ENCODE measurements at regions not wholly inside any gene's neighbourhood (a gene's known extent, or its start where the extent isn't known, plus 50 kb on each side); places are given as distances from the start of the nearest gene placed in this dataset.

GRCh38 chr1:115527746-115528145 lies 114.0 kb upstream of the VANGL1 start:
- H3K36me3 ChIP-seq (replicated peaks in 1 of 2; ENCODE audit: control insufficient read depth in 1 of 2, insufficient read depth in 2 of 2, low read length in 2 of 2) = no peaks in the 10 kb centered on the region
- no peaks in the 10 kb centered on the region for H3K27me3 ChIP-seq (ENCODE audit: control insufficient read depth in 1 of 2, insufficient read depth in 2 of 2, low read length in 2 of 2)
- WGBS (ENCODE audit: low lambda C conversion rate) = 37% methylated on average over 5 of the region's 5 CpGs
- H3K9ac ChIP-seq (ENCODE audit: insufficient read depth, low read depth, low read length) = no peak overlapping the region
- H3K4me2 ChIP-seq (ENCODE audit: low read depth, low read length) = no peak overlapping the region
- BruUV-seq (replicated peaks) = no TSS peak
- H3K27ac ChIP-seq (ENCODE audit: extremely low read length, insufficient read depth, low read length) = no peak overlapping the region
- H3K79me2 ChIP-seq (ENCODE audit: insufficient read depth, low read length) = no peaks in the 10 kb centered on the region
- intact Hi-C loops (cut with micrococcal nuclease; ENCODE audit: unreplicated experiment) (no loop called here), in situ Hi-C loops (cut with HindIII; ENCODE audit: extremely low pct_ligation_motif_present, low pct_unique_long_range_greater_than_20kb) (no loop called here)
- H2AFZ ChIP-seq (ENCODE audit: low read length) = no peak overlapping the region
- CTCF ChIA-PET (ENCODE audit: low intra/inter-chr PET ratio, low total read pairs) = no interaction called here
- H3K4me3 ChIP-seq (replicated peaks in 1 of 3; ENCODE audit: insufficient read depth in 1 of 3, low read depth in 2 of 3, low read length in 3 of 3) = no peak overlapping the region
- TF ChIP-seq BORCS8-MEF2B (CRISPR knock-in tag; IDR thresholded peaks at IDR 0.05) (no peak), ZSCAN9 (CRISPR knock-in tag; IDR thresholded peaks at IDR 0.05; ENCODE audit: borderline replicate concordance) (no peak), BCL3 (CRISPR knock-in tag; IDR thresholded peaks at IDR 0.05) (no peak), HMGXB4 (CRISPR knock-in tag; IDR thresholded peaks at IDR 0.05; ENCODE audit: borderline replicate concordance in 1 of 2, low read depth in 1 of 2) (no peak), SIN3B (IDR thresholded peaks at IDR 0.05; ENCODE audit: low read length) (no peak), ZNF891 (CRISPR knock-in tag; IDR thresholded peaks at IDR 0.05) (no peak), ZSCAN20 (CRISPR knock-in tag; IDR thresholded peaks at IDR 0.05; ENCODE audit: borderline replicate concordance) (no peak), PRDM10 (CRISPR knock-in tag; IDR thresholded peaks at IDR 0.05; ENCODE audit: low read depth) (no peak), SRF (IDR thresholded peaks at IDR 0.05; ENCODE audit: low read depth, low read length) (no peak), HDAC2 (CRISPR knock-in tag; IDR thresholded peaks at IDR 0.05) (no peak), ZNF101 (CRISPR knock-in tag; IDR thresholded peaks at IDR 0.05; ENCODE audit: borderline replicate concordance, low read depth) (no peak), NFYB (CRISPR knock-in tag; IDR thresholded peaks at IDR 0.05) (no peak), ZNF382 (CRISPR knock-in tag; IDR thresholded peaks at IDR 0.05; ENCODE audit: borderline replicate concordance) (no peak)
- POLR2A ChIA-PET = no interaction called here
- ATAC-seq = no peak
- DNase-seq (ENCODE audit: low spot score) = no peak
- H3K9me3 ChIP-seq (ENCODE audit: low read length) = no peaks in the 10 kb centered on the region
- no peaks in the 10 kb centered on the region for H4K20me1 ChIP-seq (ENCODE audit: insufficient read depth, low read length)
- no peak for FAIRE-seq
- H3K4me1 ChIP-seq (ENCODE audit: insufficient read depth, low read length) = no peaks in the 10 kb centered on the region

Data from HepG2 (cell line).